A549 (cell line): ENCODE measurements at regions not wholly inside any gene's neighbourhood (a gene's known extent, or its start where the extent isn't known, plus 50 kb on each side); places are given as distances from the start of the nearest gene placed in this dataset.

Source experiments
- ATAC-seq, 2 experiments: fragments of 200-7000 bp in 1 of 2; fragments of >200 bp in 1 of 2; cut with Nextera tagmentation in 1 of 2; cut with Tn5 transposase in 1 of 2; 3 replicates each; pipeline versions ENCODE4 v1.8.0 to v1.9.1; 2018 to 2020; ENCODE audit warnings: mild to moderate bottlenecking in 1 of 2, moderate library complexity in 1 of 2
- CTCF ChIA-PET: fragments of 300-600 bp; sonication (Branson Sonifier 250); formaldehyde crosslinking; extraction: SDS; loops from one replicate; lab custom pipeline; 2021; ENCODE audit warnings: antibody characterized with exemption, inconsistent platforms; lab: Yijun Ruan, JAX
- POLR2A ChIA-PET: fragments of 350-600 bp; formaldehyde crosslinking; extraction: SDS; loops from one replicate; lab custom pipeline; 2021; ENCODE audit warnings: antibody characterized with exemption, inconsistent platforms; lab: Yijun Ruan, JAX
- DNase-seq, 2 experiments: peaks; one replicate each; pipeline versions ENCODE4 v3.0.0 to v3.0.0-alpha.2; 2011 to 2016; ENCODE audit warnings: low read depth in 1 of 2, low spot score in 1 of 2
- FAIRE-seq: peaks from 2 replicates; lab custom pipeline; 2011; peaks lifted over from hg19 to GRCh38; lab: Jason Lieb, UNC
- H3K27ac ChIP-seq, 2 experiments: fragments of >200 bp; sonication (Bioruptor Twin); formaldehyde crosslinking; 3 replicates each; pipeline ENCODE4 v1.5.1; 2016 to 2017
- H3K4me1 ChIP-seq: fragments of >200 bp; sonication (Bioruptor Twin); formaldehyde crosslinking; 3 replicates; pipeline ENCODE4 v1.6.1; 2016
- H3K4me2 ChIP-seq: fragments of >200 bp; sonication (Bioruptor Twin); formaldehyde crosslinking; 3 replicates; pipeline ENCODE4 v1.6.1; 2016
- H3K4me3 ChIP-seq: fragments of >200 bp; sonication (Bioruptor Twin); formaldehyde crosslinking; 3 replicates; pipeline ENCODE4 v1.5.1; 2016
- H3K9me3 ChIP-seq: fragments of >200 bp; sonication (Bioruptor Twin); formaldehyde crosslinking; 3 replicates; pipeline ENCODE4 v1.6.1; 2016
- BHLHE40 ChIP-seq: IDR thresholded peaks from 2 replicates; pipeline ENCODE4 v1.6.1; 2012; ENCODE audit warnings: low read depth, low read length, inconsistent platforms
- CBX8 ChIP-seq: fragments of 200-600 bp; sonication (generic); IDR thresholded peaks from 2 replicates; pipeline ENCODE4 v1.6.1; 2016
- CEBPB ChIP-seq, 2 experiments: fragments of >200 bp in 1 of 2; sonication (Bioruptor Twin) in 1 of 2; formaldehyde crosslinking in 1 of 2; IDR thresholded peaks; 2 replicates each; pipeline ENCODE4 v1.6.1; 2012 to 2016
- CHD2 ChIP-seq: fragments of 150-350 bp; IDR thresholded peaks from 2 replicates; pipeline ENCODE4 v1.6.1; 2014; ENCODE audit warnings: low read length; ENCODE audit not compliant: partially characterized antibody
- FOSL2 ChIP-seq, 2 experiments: fragments of 450-650 bp in 1 of 2; fragments of >200 bp in 1 of 2; sonication (Bioruptor Twin) in 1 of 2; formaldehyde crosslinking; IDR thresholded peaks; 2 replicates each; pipeline versions ENCODE4 v1.5.0 to v1.6.1; 2016 to 2020; ENCODE audit warnings: mild to moderate bottlenecking in 1 of 2, moderate library complexity in 1 of 2
- FOXS1 ChIP-seq: fragments of 250-450 bp; sonication (Bioruptor Pico); IDR thresholded peaks from 2 replicates; pipeline ENCODE4 v1.5.0; 2020; ENCODE audit warnings: mild to moderate bottlenecking, moderate library complexity
- HEYL ChIP-seq: fragments of 250-450 bp; sonication (Bioruptor Pico); IDR thresholded peaks from 2 replicates; pipeline ENCODE4 v1.8.0; 2021; ENCODE audit warnings: mild to moderate bottlenecking, moderate library complexity
- HOXB5 ChIP-seq: fragments of 250-450 bp; sonication (Bioruptor Pico); IDR thresholded peaks from 2 replicates; pipeline ENCODE4 v1.5.0; 2020; ENCODE audit warnings: mild to moderate bottlenecking, moderate library complexity
- KDM1A ChIP-seq: fragments of 200-600 bp; sonication (generic); IDR thresholded peaks from 2 replicates; pipeline ENCODE4 v1.6.1; 2016; ENCODE audit warnings: low read depth, mild to moderate bottlenecking
- MAZ ChIP-seq: fragments of 150-350 bp; IDR thresholded peaks from 2 replicates; pipeline ENCODE4 v1.6.1; 2014; ENCODE audit warnings: antibody characterized with exemption, low read depth, low read length, borderline replicate concordance
- NFE2L2 ChIP-seq: fragments of 150-350 bp; conservative IDR thresholded peaks from 2 replicates; pipeline ENCODE4 v1.6.1; 2014; ENCODE audit warnings: low read length
- NPAS2 ChIP-seq: fragments of 250-450 bp; sonication (Bioruptor Pico); IDR thresholded peaks from 2 replicates; pipeline ENCODE4 v1.8.0; 2022; ENCODE audit warnings: mild to moderate bottlenecking, moderate library complexity, borderline replicate concordance
- PHF8 ChIP-seq: fragments of 200-600 bp; sonication (generic); IDR thresholded peaks from 2 replicates; pipeline ENCODE4 v1.6.1; 2016; ENCODE audit warnings: low read depth, mild to moderate bottlenecking, antibody characterized with exemption, moderate library complexity, borderline replicate concordance
- POLR2AphosphoS2 ChIP-seq: conservative IDR thresholded peaks from 2 replicates; pipeline ENCODE4 v1.6.1; 2012; ENCODE audit warnings: low read length, improper control_type of control experiment, inconsistent platforms
- SREBF2 ChIP-seq: fragments of 450-650 bp; IDR thresholded peaks from 2 replicates; pipeline ENCODE4 v1.6.1; 2014; ENCODE audit warnings: mild to moderate bottlenecking, moderate library complexity
- TP53 ChIP-seq: fragments of 250-450 bp; sonication (Bioruptor Pico); IDR thresholded peaks from 2 replicates; pipeline ENCODE4 v1.5.0; 2021; ENCODE audit warnings: mild to moderate bottlenecking, moderate library complexity
- ZC3H11A ChIP-seq: fragments of 450-650 bp; IDR thresholded peaks from 2 replicates; pipeline ENCODE4 v1.6.1; 2014; ENCODE audit warnings: antibody characterized with exemption, mild to moderate bottlenecking
- ZFP36 ChIP-seq: fragments of 450-650 bp; IDR thresholded peaks from 2 replicates; pipeline ENCODE4 v1.6.1; 2014; ENCODE audit warnings: borderline replicate concordance; ENCODE audit not compliant: partially characterized antibody
- ZNF302 ChIP-seq: fragments of 250-450 bp; sonication (Bioruptor Pico); IDR thresholded peaks from 2 replicates; pipeline ENCODE4 v1.9.0; 2021; ENCODE audit warnings: inconsistent platforms, mild to moderate bottlenecking, moderate library complexity
- WGBS: methylation state at CpG from one replicate; pipeline ENCODE4 v1.1.6; 2017; ENCODE audit errors: missing lambda C conversion rate; 5-methylcytosine and 5-hydroxymethylcytosine counted together
- TF ChIP-seq, protein P1 (sequence below): fragments of 450-650 bp; IDR thresholded peaks from 2 replicates; pipeline ENCODE4 v1.6.1; 2014; ENCODE audit warnings: antibody characterized with exemption
- TF ChIP-seq, protein P2 (sequence below): fragments of >200 bp; sonication (Bioruptor Twin); formaldehyde crosslinking; IDR thresholded peaks from 3 replicates; pipeline ENCODE4 v1.5.1; 2016
- TF ChIP-seq, protein P3 (sequence below): fragments of 250-450 bp; sonication (Bioruptor Pico); IDR thresholded peaks from 2 replicates; pipeline ENCODE4 v1.5.0; 2021; ENCODE audit warnings: mild to moderate bottlenecking, moderate library complexity, borderline replicate concordance
- TF ChIP-seq, protein P4 (sequence below): fragments of 150-350 bp; IDR thresholded peaks from 2 replicates; pipeline ENCODE4 v1.6.1; 2014; ENCODE audit warnings: low read depth, mild to moderate bottlenecking, low read length
- TF ChIP-seq, protein P5 (sequence below): fragments of 250-450 bp; sonication (Bioruptor Pico); IDR thresholded peaks from 2 replicates; pipeline ENCODE4 v1.5.0; 2020; ENCODE audit warnings: low read depth, mild to moderate bottlenecking, moderate library complexity
- TF ChIP-seq, protein P6 (sequence below): fragments of 200-600 bp; sonication (generic); IDR thresholded peaks from 2 replicates; pipeline ENCODE4 v1.6.1; 2016; ENCODE audit warnings: antibody characterized with exemption, mild to moderate bottlenecking, moderate library complexity

DNA sequence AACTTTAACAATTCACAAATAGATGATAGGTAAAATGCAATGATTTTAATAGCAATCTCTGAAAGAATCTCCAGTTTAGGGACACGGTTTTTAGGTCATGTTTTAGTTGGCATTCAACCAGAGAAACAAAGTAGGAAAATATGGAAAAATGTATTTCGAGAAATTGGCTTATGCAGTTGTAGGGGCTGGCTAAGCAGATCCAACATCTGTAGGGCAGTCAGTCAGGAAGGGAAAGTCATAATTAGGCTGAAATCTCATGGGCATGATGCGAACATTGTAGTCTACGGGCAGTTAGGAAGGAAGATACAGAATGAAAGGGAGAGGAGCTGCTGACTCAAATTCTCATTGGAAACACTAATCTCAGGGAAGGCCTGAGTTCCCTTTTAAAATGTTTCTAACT is 1276.0 kb upstream of the ADGRL4 start:
- no peaks in the 10 kb centered on the region for H3K9me3 ChIP-seq
- ATAC-seq, result no peak
- 43% methylated on average over 4 of the region's 4 CpGs for WGBS
- ChIA-PET CTCF (no interaction called here), POLR2A (no interaction called here)
- TF ChIP-seq, protein P1, sequence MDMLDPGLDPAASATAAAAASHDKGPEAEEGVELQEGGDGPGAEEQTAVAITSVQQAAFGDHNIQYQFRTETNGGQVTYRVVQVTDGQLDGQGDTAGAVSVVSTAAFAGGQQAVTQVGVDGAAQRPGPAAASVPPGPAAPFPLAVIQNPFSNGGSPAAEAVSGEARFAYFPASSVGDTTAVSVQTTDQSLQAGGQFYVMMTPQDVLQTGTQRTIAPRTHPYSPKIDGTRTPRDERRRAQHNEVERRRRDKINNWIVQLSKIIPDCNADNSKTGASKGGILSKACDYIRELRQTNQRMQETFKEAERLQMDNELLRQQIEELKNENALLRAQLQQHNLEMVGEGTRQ, result no peak
- TF ChIP-seq, protein P2, sequence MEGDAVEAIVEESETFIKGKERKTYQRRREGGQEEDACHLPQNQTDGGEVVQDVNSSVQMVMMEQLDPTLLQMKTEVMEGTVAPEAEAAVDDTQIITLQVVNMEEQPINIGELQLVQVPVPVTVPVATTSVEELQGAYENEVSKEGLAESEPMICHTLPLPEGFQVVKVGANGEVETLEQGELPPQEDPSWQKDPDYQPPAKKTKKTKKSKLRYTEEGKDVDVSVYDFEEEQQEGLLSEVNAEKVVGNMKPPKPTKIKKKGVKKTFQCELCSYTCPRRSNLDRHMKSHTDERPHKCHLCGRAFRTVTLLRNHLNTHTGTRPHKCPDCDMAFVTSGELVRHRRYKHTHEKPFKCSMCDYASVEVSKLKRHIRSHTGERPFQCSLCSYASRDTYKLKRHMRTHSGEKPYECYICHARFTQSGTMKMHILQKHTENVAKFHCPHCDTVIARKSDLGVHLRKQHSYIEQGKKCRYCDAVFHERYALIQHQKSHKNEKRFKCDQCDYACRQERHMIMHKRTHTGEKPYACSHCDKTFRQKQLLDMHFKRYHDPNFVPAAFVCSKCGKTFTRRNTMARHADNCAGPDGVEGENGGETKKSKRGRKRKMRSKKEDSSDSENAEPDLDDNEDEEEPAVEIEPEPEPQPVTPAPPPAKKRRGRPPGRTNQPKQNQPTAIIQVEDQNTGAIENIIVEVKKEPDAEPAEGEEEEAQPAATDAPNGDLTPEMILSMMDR, result no peak
- no peak for TF ChIP-seq HOXB5 (CRISPR knock-in tag)
- no peak for TF ChIP-seq MAZ
- TF ChIP-seq CEBPB (IDR thresholded peaks at IDR 0.05), result no peak
- TF ChIP-seq, protein P3, sequence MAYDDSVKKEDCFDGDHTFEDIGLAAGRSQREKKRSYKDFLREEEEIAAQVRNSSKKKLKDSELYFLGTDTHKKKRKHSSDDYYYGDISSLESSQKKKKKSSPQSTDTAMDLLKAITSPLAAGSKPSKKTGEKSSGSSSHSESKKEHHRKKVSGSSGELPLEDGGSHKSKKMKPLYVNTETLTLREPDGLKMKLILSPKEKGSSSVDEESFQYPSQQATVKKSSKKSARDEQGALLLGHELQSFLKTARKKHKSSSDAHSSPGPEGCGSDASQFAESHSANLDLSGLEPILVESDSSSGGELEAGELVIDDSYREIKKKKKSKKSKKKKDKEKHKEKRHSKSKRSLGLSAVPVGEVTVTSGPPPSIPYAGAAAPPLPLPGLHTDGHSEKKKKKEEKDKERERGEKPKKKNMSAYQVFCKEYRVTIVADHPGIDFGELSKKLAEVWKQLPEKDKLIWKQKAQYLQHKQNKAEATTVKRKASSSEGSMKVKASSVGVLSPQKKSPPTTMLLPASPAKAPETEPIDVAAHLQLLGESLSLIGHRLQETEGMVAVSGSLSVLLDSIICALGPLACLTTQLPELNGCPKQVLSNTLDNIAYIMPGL, result no peak
- TF ChIP-seq TP53 (CRISPR knock-in tag), result no peak
- no peak for TF ChIP-seq PHF8
- TF ChIP-seq SREBF2, result no peak
- no peak for TF ChIP-seq FOSL2 (IDR thresholded peaks at IDR 0.05)
- no peak for TF ChIP-seq FOSL2 (CRISPR knock-in tag; IDR thresholded peaks at IDR 0.05)
- TF ChIP-seq, protein P4, sequence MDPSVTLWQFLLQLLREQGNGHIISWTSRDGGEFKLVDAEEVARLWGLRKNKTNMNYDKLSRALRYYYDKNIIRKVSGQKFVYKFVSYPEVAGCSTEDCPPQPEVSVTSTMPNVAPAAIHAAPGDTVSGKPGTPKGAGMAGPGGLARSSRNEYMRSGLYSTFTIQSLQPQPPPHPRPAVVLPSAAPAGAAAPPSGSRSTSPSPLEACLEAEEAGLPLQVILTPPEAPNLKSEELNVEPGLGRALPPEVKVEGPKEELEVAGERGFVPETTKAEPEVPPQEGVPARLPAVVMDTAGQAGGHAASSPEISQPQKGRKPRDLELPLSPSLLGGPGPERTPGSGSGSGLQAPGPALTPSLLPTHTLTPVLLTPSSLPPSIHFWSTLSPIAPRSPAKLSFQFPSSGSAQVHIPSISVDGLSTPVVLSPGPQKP, result no peak
- no peak for TF ChIP-seq KDM1A
- no peak for TF ChIP-seq CBX8
- TF ChIP-seq POLR2AphosphoS2, result no peak
- TF ChIP-seq FOXS1, result no peak
- no peak for DNase-seq
- no peak overlapping the region for H3K27ac ChIP-seq
- H3K4me1 ChIP-seq, result no peaks in the 10 kb centered on the region
- H3K4me2 ChIP-seq, result no peak overlapping the region
- no peak for FAIRE-seq
- H3K4me3 ChIP-seq, result no peak overlapping the region

DNA sequence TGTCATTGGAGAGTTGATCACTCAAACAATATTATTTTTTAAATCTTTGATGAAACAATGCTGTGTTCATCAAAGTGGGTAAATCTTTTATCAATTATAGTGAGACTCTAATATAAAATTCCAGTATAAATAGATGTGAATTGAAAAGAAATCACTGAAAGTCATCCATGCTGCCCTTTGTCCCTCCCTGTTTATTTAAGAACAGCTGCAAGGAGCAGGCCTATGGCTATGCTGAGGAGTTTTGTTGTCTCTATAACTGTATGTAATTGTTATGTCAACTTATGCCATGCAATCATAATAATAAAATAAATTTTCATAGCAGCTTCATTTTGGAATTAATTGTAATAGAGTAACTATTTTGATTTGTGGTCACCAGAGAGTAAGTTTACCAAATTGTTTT is 1272.4 kb upstream of the ADGRL4 start:
- POLR2A ChIA-PET, result no interaction called here
- no peak for TF ChIP-seq ZFP36
- no peak for TF ChIP-seq ZNF302 (CRISPR knock-in tag)
- no peak for TF ChIP-seq HEYL (CRISPR knock-in tag)
- TF ChIP-seq, protein P5, sequence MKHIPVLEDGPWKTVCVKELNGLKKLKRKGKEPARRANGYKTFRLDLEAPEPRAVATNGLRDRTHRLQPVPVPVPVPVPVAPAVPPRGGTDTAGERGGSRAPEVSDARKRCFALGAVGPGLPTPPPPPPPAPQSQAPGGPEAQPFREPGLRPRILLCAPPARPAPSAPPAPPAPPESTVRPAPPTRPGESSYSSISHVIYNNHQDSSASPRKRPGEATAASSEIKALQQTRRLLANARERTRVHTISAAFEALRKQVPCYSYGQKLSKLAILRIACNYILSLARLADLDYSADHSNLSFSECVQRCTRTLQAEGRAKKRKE (CRISPR knock-in tag), result no peak
- no peak for TF ChIP-seq BHLHE40
- TF ChIP-seq, protein P6, sequence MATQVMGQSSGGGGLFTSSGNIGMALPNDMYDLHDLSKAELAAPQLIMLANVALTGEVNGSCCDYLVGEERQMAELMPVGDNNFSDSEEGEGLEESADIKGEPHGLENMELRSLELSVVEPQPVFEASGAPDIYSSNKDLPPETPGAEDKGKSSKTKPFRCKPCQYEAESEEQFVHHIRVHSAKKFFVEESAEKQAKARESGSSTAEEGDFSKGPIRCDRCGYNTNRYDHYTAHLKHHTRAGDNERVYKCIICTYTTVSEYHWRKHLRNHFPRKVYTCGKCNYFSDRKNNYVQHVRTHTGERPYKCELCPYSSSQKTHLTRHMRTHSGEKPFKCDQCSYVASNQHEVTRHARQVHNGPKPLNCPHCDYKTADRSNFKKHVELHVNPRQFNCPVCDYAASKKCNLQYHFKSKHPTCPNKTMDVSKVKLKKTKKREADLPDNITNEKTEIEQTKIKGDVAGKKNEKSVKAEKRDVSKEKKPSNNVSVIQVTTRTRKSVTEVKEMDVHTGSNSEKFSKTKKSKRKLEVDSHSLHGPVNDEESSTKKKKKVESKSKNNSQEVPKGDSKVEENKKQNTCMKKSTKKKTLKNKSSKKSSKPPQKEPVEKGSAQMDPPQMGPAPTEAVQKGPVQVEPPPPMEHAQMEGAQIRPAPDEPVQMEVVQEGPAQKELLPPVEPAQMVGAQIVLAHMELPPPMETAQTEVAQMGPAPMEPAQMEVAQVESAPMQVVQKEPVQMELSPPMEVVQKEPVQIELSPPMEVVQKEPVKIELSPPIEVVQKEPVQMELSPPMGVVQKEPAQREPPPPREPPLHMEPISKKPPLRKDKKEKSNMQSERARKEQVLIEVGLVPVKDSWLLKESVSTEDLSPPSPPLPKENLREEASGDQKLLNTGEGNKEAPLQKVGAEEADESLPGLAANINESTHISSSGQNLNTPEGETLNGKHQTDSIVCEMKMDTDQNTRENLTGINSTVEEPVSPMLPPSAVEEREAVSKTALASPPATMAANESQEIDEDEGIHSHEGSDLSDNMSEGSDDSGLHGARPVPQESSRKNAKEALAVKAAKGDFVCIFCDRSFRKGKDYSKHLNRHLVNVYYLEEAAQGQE, result no peak
- no peak for TF ChIP-seq NPAS2 (CRISPR knock-in tag)
- no peak for TF ChIP-seq FOSL2 (IDR thresholded peaks at IDR 0.05)
- TF ChIP-seq FOSL2 (CRISPR knock-in tag; IDR thresholded peaks at IDR 0.05), result no peak
- TF ChIP-seq ZC3H11A, result no peak
- TF ChIP-seq KDM1A, result no peak
- TF ChIP-seq NFE2L2, result no peak
- TF ChIP-seq, protein P2, result no peak
- no peak for TF ChIP-seq CHD2

More for the DNA sequence above, 1272.4 kb upstream of the ADGRL4 start:
- CTCF ChIA-PET, result no interaction called here
- H3K27ac ChIP-seq, result no peak overlapping the region
- DNase-seq, result no peak
- H3K9me3 ChIP-seq, result no peaks in the 10 kb centered on the region
- no peak for ATAC-seq
- no peak overlapping the region for H3K4me2 ChIP-seq
- no peaks in the 10 kb centered on the region for H3K4me1 ChIP-seq
- no peak for FAIRE-seq
- H3K4me3 ChIP-seq, result no peak overlapping the region
